ENCODE measurements at regions not wholly inside any gene's neighbourhood (a gene's known extent, or its start where the extent isn't known, plus 50 kb on each side); places are given as distances from the start of the nearest gene placed in this dataset.
A peak's percentile ranks its signal among the peaks of the same experiment; 100 is the strongest.

GRCh38 chr20:2236256-2236655 lies 59.5 kb upstream of the TGM3 start:
- ChIA-PET CTCF (interaction anchor here (0.5 to 2.2 kb wide), 7 partner anchors 12 to 1443 kb away, joined by 3 to 12 read pairs (median 4); no protein-coding TSS in a partner anchor), POLR2A (no interaction called here)
- TF ChIP-seq CTCF (IDR thresholded peaks at IDR 0.05; ENCODE audit: low read depth, low read length), result no peak
- Histone ChIP-seq H3K27me3 (ENCODE audit: control insufficient read depth, insufficient read depth, low read length) (no peaks in the 10 kb centered on the region), H3K9me3 (ENCODE audit: control insufficient read depth, insufficient read depth, low read length) (no peaks in the 10 kb centered on the region), H3K27ac (ENCODE audit: low read depth, low read length) (peak overlapping the region; percentile 22), H3K4me3 (ENCODE audit: low read depth, low read length) (no peak overlapping the region)
- no peak for DNase-seq (ENCODE audit: low read depth, low spot score)

GRCh38 chr20:2237059-2237458 lies 58.7 kb upstream of the TGM3 start:
- H3K4me3 ChIP-seq (ENCODE audit: low read depth, low read length), result no peak overlapping the region
- ChIA-PET POLR2A (no interaction called here), CTCF (interaction anchor here (0.6 to 2.2 kb wide), 10 partner anchors 11 to 460 kb away, joined by 3 to 12 read pairs (median 5); no protein-coding TSS in a partner anchor)
- peak overlapping the region; percentile 65 for H3K27ac ChIP-seq (ENCODE audit: low read depth, low read length)
- no peaks in the 10 kb centered on the region for H3K27me3 ChIP-seq (ENCODE audit: control insufficient read depth, insufficient read depth, low read length)
- TF ChIP-seq CTCF (IDR thresholded peaks at IDR 0.05; ENCODE audit: low read depth, low read length), result no peak
- peak; percentile 67 for DNase-seq (ENCODE audit: low read depth, low spot score)
- H3K9me3 ChIP-seq (ENCODE audit: control insufficient read depth, insufficient read depth, low read length), result no peaks in the 10 kb centered on the region

GRCh38 chr20:2238601-2239000 lies 57.2 kb upstream of the TGM3 start:
- TF ChIP-seq CTCF (IDR thresholded peaks at IDR 0.05; ENCODE audit: low read depth, low read length), result no peak
- Histone ChIP-seq H3K9me3 (ENCODE audit: control insufficient read depth, insufficient read depth, low read length) (no peaks in the 10 kb centered on the region), H3K27me3 (ENCODE audit: control insufficient read depth, insufficient read depth, low read length) (no peaks in the 10 kb centered on the region), H3K4me3 (ENCODE audit: low read depth, low read length) (no peak overlapping the region), H3K27ac (ENCODE audit: low read depth, low read length) (no peak overlapping the region)
- ChIA-PET POLR2A (no interaction called here), CTCF (no interaction called here)
- no peak for DNase-seq (ENCODE audit: low read depth, low spot score)

GRCh38 chr20:2240835-2241234 lies 55.0 kb upstream of the TGM3 start:
- Histone ChIP-seq H3K27ac (ENCODE audit: low read depth, low read length) (no peak overlapping the region), H3K4me3 (ENCODE audit: low read depth, low read length) (no peak overlapping the region), H3K27me3 (ENCODE audit: control insufficient read depth, insufficient read depth, low read length) (peaks cover 4% of the 10 kb centered on the region), H3K9me3 (ENCODE audit: control insufficient read depth, insufficient read depth, low read length) (no peaks in the 10 kb centered on the region)
- no peak for DNase-seq (ENCODE audit: low read depth, low spot score)
- ChIA-PET CTCF (interaction anchor here (1.6 kb wide), 1 partner anchor 33 kb away, joined by 3 read pairs; no protein-coding TSS in a partner anchor), POLR2A (no interaction called here)
- TF ChIP-seq CTCF (IDR thresholded peaks at IDR 0.05; ENCODE audit: low read depth, low read length), result no peak

GRCh38 chr20:2242678-2243077 lies 53.1 kb upstream of the TGM3 start:
- ChIA-PET POLR2A (no interaction called here), CTCF (no interaction called here)
- Histone ChIP-seq H3K4me3 (ENCODE audit: low read depth, low read length) (no peak overlapping the region), H3K9me3 (ENCODE audit: control insufficient read depth, insufficient read depth, low read length) (no peaks in the 10 kb centered on the region), H3K27ac (ENCODE audit: low read depth, low read length) (no peak overlapping the region), H3K27me3 (ENCODE audit: control insufficient read depth, insufficient read depth, low read length) (peaks cover 4% of the 10 kb centered on the region)
- no peak for TF ChIP-seq CTCF (IDR thresholded peaks at IDR 0.05; ENCODE audit: low read depth, low read length)
- DNase-seq (ENCODE audit: low read depth, low spot score), result no peak

All from AG04450 (cell line).